Activated T-helper 17 cell treated with anti-CD3 and anti-CD28 coated beads, Interleukin-2, amount 50 U/mL, for 72 hours (primary cell): ENCODE measurements at regions not wholly inside any gene's neighbourhood (a gene's known extent, or its start where the extent isn't known, plus 50 kb on each side); places are given as distances from the start of the nearest gene placed in this dataset.

Experiments
- ATAC-seq: fragments of 150-1000 bp; cut with Tn5 transposase; replicated peaks from 2 replicates; pipeline ENCODE4 v1.10.0; 2021; ENCODE audit warnings: mild to moderate bottlenecking, moderate library complexity
- H3K27ac Mint-ChIP-seq: one replicate; pipeline ENCODE4 v1.8.0; 2022; ENCODE audit warnings: mixed read lengths
- H3K27me3 Mint-ChIP-seq: one replicate; pipeline ENCODE4 v1.8.0; 2022; ENCODE audit warnings: mixed read lengths
- H3K36me3 Mint-ChIP-seq: one replicate; pipeline ENCODE4 v1.8.0; 2022; ENCODE audit warnings: low read depth, mild to moderate bottlenecking, mixed read lengths
- H3K4me1 Mint-ChIP-seq: one replicate; pipeline ENCODE4 v1.8.0; 2022; ENCODE audit warnings: mixed read lengths
- H3K4me3 Mint-ChIP-seq: one replicate; pipeline ENCODE4 v1.8.0; 2022; ENCODE audit warnings: mild to moderate bottlenecking, mixed read lengths
- H3K9me3 Mint-ChIP-seq: one replicate; pipeline ENCODE4 v1.8.0; 2022; ENCODE audit warnings: mixed read lengths

DNA sequence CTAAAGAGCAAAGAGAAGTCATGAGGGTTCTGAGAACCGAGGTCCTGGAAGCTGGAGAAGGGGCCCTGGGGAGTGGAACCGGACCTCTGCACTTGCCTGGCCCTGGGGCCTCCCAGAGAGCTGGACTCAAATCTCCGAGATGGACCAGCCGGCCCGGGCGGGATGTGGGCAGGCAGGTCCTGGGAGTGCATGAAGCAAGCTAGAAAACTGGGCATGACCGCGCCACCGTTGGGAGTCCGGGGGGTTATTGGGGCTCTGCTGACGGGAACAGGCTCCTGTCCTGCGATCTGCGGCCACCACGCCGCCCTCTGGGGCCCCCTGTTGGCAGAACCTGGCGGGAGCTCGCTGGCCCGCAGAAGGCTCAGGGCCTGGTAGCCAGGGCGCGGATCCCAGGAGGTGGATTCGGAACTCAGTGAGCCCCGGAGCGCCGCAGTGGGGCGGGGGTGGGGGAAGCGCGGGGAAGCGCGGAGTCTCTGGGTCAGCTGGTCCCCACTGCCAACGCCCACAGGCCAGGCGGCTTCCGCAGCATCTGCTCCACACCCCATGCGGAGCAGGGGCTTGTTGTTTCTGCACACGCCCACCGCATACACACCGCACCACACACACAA is 150.6 kb downstream of the ERCC6L2 start:
- Mint-ChIP-seq H3K9me3 (no peaks in the 10 kb centered on the region), H3K4me1 (peaks cover 13% of the 10 kb centered on the region), H3K27me3 (peaks cover 38% of the 10 kb centered on the region), H3K4me3 (peak overlapping the region; percentile 49), H3K27ac (no peak overlapping the region), H3K36me3 (no peaks in the 10 kb centered on the region)
- ATAC-seq = no peak

GRCh38 chr9:96023486-96023885 is 148.0 kb downstream of the ERCC6L2 start:
- Mint-ChIP-seq H3K27me3 (peaks cover 41% of the 10 kb centered on the region), H3K4me3 (peak overlapping the region; percentile 79), H3K36me3 (peaks cover 11% of the 10 kb centered on the region), H3K27ac (no peak overlapping the region), H3K9me3 (peaks cover 4% of the 10 kb centered on the region), H3K4me1 (peaks cover 19% of the 10 kb centered on the region)
- ATAC-seq = no peak

GRCh38 chr9:96022445-96023051 is 147.1 kb downstream of the ERCC6L2 start:
- Mint-ChIP-seq H3K4me1 (peaks cover 24% of the 10 kb centered on the region), H3K9me3 (peaks cover 4% of the 10 kb centered on the region), H3K36me3 (peaks cover 17% of the 10 kb centered on the region), H3K27ac (peak overlapping the region; percentile 87), H3K4me3 (peak overlapping the region; percentile 79), H3K27me3 (peaks cover 32% of the 10 kb centered on the region)
- ATAC-seq = peak; percentile 52

DNA sequence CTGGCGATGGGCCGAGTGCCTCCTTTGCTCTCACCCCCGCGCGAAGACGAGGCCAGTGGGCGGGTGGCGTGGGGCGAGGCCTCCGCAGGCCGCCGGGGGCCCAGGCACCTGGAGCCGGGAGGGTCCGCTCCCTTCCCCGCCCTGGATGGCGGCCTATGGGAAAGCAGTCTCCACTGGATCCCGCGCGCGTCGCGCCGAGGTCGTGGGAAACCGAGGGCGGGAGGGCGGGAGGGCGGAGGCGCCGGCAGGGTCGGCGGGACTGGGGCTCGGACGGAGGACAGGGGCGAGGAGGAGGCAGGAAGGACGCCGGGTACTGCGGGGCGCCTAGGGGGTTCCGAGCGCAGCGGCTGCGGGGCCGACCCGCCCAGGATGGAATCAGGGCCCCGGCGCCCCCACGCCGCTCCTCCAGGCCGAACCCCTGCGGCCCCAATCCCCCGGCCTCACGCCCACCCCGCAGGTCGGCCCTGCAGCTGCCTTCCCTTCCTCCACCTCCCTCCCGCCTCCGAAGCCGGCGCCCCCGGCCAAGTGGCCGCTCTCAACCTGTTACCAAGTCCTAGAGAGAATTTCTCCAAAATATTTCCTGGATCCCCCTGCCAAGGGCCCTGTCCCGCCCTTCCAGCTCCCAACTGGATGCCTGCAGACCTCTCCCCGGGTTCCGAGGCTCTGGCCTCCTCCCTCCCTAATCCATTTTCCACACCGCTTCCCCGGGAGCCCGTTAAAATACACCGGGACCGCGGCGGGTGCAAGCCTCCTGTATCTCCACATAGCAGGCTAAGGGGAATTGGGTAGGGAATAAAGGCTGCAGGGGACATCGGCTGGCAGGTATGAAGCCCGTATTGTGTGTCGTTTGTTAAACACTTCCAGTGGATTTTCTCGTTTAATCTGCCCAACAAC is 146.3 kb downstream of the ERCC6L2 start:
- peaks cover 27% of the 10 kb centered on the region for H3K4me1 Mint-ChIP-seq
- H3K27me3 Mint-ChIP-seq = peaks cover 30% of the 10 kb centered on the region
- peaks cover 17% of the 10 kb centered on the region for H3K36me3 Mint-ChIP-seq
- H3K9me3 Mint-ChIP-seq = peaks cover 4% of the 10 kb centered on the region
- peak overlapping the region; percentile 87 for H3K27ac Mint-ChIP-seq
- H3K4me3 Mint-ChIP-seq = peak overlapping the region; percentile 79
- ATAC-seq = peak; percentile 10

DNA sequence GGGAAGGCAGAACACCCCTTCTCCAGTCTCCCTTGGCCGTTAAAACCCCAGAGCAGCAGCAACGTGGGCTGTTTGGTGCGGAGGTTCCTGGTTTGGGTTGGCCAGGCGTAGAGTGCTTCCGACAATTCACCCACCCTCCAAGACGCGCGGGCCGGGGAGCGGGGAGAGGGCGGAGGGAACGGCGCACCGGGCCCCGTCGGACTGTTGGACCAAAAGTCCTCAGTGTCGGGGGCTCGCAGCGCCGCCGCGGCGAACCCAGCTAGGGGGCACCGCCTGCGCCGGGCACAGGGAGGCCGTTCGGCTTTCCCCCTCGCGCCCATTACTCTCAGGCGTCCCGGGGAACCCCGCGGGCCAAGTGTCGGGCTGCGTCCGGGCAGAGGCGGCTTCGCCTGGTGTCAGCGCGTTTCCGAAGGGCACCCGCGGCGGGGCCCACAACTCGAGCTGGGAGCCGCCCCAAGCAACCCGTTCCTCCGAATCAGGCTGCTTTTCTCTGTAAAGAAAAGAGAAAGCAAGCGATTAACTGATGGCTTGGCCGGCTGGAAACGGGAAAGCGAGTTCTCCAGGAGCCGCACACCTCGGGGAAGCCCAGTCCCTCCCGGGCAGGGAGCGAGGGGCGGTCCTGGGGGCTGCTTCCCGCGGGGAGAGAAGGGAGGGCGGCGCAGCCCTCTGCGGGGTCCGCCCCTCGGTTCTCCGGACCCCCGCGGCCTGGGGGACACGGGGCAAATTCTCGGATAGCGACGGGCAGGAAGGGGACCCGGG is 145.5 kb downstream of the ERCC6L2 start:
- peak; percentile 51 for ATAC-seq
- peaks cover 17% of the 10 kb centered on the region for H3K36me3 Mint-ChIP-seq
- peaks cover 26% of the 10 kb centered on the region for H3K27me3 Mint-ChIP-seq
- peaks cover 4% of the 10 kb centered on the region for H3K9me3 Mint-ChIP-seq
- peaks cover 29% of the 10 kb centered on the region for H3K4me1 Mint-ChIP-seq
- peak overlapping the region; percentile 72 for H3K4me3 Mint-ChIP-seq
- peak overlapping the region; percentile 43 for H3K27ac Mint-ChIP-seq

GRCh38 chr9:96020300-96020791 is 144.9 kb downstream of the ERCC6L2 start:
- Mint-ChIP-seq H3K27me3 (peaks cover 21% of the 10 kb centered on the region), H3K4me1 (peaks cover 29% of the 10 kb centered on the region), H3K9me3 (peaks cover 4% of the 10 kb centered on the region), H3K36me3 (peaks cover 17% of the 10 kb centered on the region), H3K27ac (no peak overlapping the region), H3K4me3 (peak overlapping the region; percentile 72)
- ATAC-seq = no peak
